ENCODE measurements at regions not wholly inside any gene's neighbourhood (a gene's known extent, or its start where the extent isn't known, plus 50 kb on each side); places are given as distances from the start of the nearest gene placed in this dataset.
A peak's percentile ranks its signal among the peaks of the same experiment; 100 is the strongest.

DNA sequence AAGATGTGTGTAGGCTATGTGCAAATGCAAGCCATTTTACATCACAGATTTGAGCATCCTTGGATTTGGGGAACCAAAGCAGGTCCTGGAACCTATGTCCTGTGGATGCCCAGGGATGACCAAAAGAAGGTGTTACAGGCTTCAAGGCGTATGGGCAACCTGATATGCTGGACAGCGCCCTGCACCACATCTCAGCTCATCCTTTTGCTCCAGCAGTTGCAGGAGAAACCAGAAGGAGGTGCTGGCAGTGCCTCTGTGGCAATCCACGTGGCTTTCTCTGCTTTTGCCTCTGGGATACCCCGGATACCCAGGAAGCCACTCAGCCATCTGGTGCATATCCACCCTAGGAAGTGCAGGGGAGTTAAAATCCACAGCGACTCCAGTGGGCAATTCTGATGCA, 110.3 kb upstream of the VSTM2B start:
- ATAC-seq (no peak), DNase-seq (no peak)
- H3K27ac ChIP-seq, result no peak overlapping the region
- intact Hi-C loops (cut with DNase I), result no loop called here
- H3K36me3 ChIP-seq, result no peaks in the 10 kb centered on the region
- H3K4me1 ChIP-seq, result no peaks in the 10 kb centered on the region
- H3K9me3 ChIP-seq, result no peaks in the 10 kb centered on the region
- H3K4me3 ChIP-seq, result no peak overlapping the region
- no peak for TF ChIP-seq CTCF (IDR thresholded peaks at IDR 0.05)
- peaks cover 0 to 13% of the 10 kb centered on the region in 2 donors for H3K27me3 ChIP-seq

DNA sequence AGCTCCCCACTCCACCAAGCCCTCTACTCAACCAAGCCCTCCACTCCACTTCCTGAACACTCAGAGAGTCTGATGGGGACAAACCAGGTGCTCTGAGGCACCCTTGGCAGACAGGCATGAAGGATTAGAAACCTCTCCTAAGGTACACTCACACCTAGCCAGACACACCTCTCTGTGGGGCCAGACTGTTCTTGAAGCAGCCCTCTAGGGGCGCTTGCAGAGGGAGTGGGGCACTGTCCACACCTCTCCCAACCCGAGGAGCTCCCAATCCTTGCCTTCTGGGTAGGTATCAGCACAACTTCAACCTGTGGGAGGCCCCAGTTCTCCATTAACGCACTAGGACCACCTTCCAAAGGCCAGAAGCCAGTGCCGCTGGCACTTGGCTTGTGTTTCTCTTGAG, 108.7 kb upstream of the VSTM2B start:
- Histone ChIP-seq H3K4me1 (no peaks in the 10 kb centered on the region), H3K36me3 (no peaks in the 10 kb centered on the region), H3K27me3 (peaks cover 0 to 13% of the 10 kb centered on the region in 2 donors), H3K4me3 (no peak overlapping the region), H3K27ac (no peak overlapping the region), H3K9me3 (no peaks in the 10 kb centered on the region)
- TF ChIP-seq CTCF (IDR thresholded peaks at IDR 0.05), result no peak
- no peak for DNase-seq
- no peak for ATAC-seq
- intact Hi-C loops (cut with DNase I), result no loop called here

- Histone ChIP-seq H3K9me3 (no peaks in the 10 kb centered on the region), H3K4me1 (no peaks in the 10 kb centered on the region), H3K27me3 (peaks cover 0 to 13% of the 10 kb centered on the region in 2 donors), H3K4me3 (no peak overlapping the region), H3K27ac (no peak overlapping the region), H3K36me3 (no peaks in the 10 kb centered on the region)
- peak in 1 of 4 donors; percentile 73 for DNase-seq
- TF ChIP-seq CTCF (IDR thresholded peaks at IDR 0.05), result no peak
- no peak for ATAC-seq
- intact Hi-C loops (cut with DNase I), result no loop called here
Observed at GRCh38 chr19:29418201-29418600, 107.6 kb upstream of the VSTM2B start.

- Histone ChIP-seq H3K27ac (no peak overlapping the region), H3K4me1 (no peaks in the 10 kb centered on the region), H3K27me3 (peaks cover 0 to 13% of the 10 kb centered on the region in 2 donors), H3K36me3 (no peaks in the 10 kb centered on the region), H3K4me3 (no peak overlapping the region), H3K9me3 (no peaks in the 10 kb centered on the region)
- ATAC-seq, result no peak
- intact Hi-C loops (cut with DNase I), result no loop called here
- no peak for TF ChIP-seq CTCF (IDR thresholded peaks at IDR 0.05)
- no peak for DNase-seq
Observed at GRCh38 chr19:29420065-29420464, 105.7 kb upstream of the VSTM2B start.

GRCh38 chr19:29420482-29421195, 105.2 kb upstream of the VSTM2B start:
- Histone ChIP-seq H3K4me1 (no peaks in the 10 kb centered on the region), H3K27me3 (peaks cover 0 to 13% of the 10 kb centered on the region in 2 donors), H3K4me3 (no peak overlapping the region), H3K36me3 (no peaks in the 10 kb centered on the region), H3K9me3 (no peaks in the 10 kb centered on the region), H3K27ac (no peak overlapping the region)
- ATAC-seq, result no peak
- no peak for DNase-seq
- TF ChIP-seq CTCF (IDR thresholded peaks at IDR 0.05), result no peak
- intact Hi-C loops (cut with DNase I), result no loop called here

Measured in left lung (tissue), 4 donors.